Mesenteric fat pad (tissue), 1 donor: ENCODE measurements at regions not wholly inside any gene's neighbourhood (a gene's known extent, or its start where the extent isn't known, plus 50 kb on each side); places are given as distances from the start of the nearest gene placed in this dataset.
A peak's percentile ranks its signal among the peaks of the same experiment; 100 is the strongest.

Experiments used
- DNase-seq: peaks from one replicate; pipeline ENCODE4 v3.0.0-alpha.2; 2020; ENCODE audit warnings: low spot score
- donor health status: DM: yes; HTN: yes; CAD: no.

DNA sequence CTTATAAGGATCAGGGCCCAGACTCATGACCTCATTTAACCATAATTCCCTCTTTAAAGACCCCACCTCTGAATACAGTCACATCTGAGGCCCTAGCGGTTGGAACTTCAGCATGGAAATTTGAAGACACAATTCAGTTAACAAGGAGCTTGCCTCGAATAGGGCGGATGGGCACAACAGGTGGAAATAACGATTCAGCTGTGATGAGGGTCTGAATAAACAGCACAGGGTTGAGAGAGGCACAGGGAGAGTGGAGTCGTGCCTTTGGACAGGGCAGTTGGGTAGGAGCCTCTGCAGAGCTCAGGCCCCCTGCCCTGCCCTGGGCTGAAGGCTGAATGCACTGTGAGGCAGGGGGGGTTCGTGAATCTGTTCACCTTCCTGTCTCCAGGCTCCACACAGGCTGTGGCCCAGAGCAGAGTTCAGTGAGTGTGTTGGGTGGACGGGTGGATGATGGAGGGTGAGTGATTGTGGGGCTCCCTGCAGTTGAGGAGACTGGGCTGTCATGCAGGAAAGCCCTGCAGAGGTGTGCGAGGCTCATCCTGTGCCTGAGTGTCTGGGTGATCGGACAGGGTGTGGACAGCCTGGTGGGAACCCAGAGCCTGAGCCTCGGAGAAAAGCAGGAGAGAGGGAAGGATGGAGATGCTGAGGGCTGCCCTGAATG, 243.1 kb downstream of the FOXD2 start:
- peak; percentile 47 for DNase-seq

DNA sequence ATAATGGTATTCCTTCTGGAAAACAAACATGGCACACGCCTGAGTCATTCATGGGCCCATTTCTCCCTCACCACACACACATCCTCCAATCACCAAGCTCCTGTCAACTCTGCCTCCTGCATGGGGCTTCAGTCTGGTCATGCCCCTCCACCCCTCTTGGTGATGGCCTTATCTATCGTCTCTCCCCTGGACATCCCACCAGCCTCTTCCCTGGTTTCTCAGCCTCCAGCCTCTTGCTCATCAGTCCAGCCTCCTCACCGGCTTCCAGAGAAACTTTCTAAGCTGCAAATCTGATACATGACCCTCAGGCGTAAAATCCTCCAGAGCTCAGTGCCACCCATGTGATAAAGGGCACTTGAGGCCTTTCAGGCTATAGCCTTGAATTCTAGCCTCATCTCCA, 243.9 kb downstream of the FOXD2 start:
- DNase-seq: peak; percentile 47

- DNase-seq: peak; percentile 41
Observed at GRCh38 chr1:47682198-47682597, 244.4 kb downstream of the FOXD2 start.

GRCh38 chr1:47682786-47683350, 245.0 kb downstream of the FOXD2 start:
- peak; percentile 39 for DNase-seq

- peak; percentile 12 for DNase-seq
Observed at GRCh38 chr1:47683401-47683800, 245.6 kb downstream of the FOXD2 start.

GRCh38 chr1:47684518-47684917, 246.7 kb downstream of the FOXD2 start:
- no peak for DNase-seq

DNA sequence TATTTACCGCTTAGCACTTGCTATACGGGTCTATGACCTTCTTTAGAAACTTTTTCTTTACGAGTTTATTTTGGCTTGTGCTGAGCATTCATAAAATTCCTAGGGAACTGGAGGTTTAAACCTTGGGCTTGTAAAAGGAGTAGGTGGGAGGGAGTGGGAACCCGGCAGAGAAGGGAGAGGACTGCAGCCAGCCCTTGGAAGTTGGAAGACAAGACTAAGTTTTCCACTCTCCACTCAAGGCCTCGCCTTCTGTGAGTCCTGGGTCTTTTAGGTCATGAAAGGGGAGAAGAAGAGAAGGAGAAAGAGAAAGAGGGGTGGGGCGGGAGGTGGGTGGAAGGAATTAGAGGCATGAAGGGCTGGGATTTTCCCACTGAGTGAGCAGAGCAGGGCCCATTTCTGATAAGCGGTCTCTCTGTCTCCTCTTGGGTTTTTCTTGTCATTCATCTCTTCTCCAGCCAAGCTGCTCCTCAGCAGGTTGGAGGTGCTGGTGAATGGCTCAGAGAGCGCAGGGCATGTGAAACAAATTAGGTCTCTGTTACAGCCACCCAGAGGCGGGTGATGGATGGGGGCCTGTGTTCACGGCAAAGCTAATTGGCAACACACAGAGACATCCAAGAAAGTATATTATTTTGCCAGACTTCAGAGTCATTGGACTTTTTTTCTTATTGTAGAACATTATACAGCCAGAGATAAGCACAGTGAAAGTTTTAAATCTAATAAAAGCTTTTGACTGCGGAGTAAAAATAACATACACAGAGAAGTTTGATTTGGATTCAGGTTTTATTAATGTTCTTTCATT, 247.3 kb downstream of the FOXD2 start:
- peak; percentile 53 for DNase-seq

- DNase-seq: no peak
Observed at GRCh38 chr1:47685763-47686066, 247.9 kb downstream of the FOXD2 start.

- peak; percentile 67 for DNase-seq
Observed at GRCh38 chr1:47686731-47687630, 249.1 kb downstream of the FOXD2 start.

DNA sequence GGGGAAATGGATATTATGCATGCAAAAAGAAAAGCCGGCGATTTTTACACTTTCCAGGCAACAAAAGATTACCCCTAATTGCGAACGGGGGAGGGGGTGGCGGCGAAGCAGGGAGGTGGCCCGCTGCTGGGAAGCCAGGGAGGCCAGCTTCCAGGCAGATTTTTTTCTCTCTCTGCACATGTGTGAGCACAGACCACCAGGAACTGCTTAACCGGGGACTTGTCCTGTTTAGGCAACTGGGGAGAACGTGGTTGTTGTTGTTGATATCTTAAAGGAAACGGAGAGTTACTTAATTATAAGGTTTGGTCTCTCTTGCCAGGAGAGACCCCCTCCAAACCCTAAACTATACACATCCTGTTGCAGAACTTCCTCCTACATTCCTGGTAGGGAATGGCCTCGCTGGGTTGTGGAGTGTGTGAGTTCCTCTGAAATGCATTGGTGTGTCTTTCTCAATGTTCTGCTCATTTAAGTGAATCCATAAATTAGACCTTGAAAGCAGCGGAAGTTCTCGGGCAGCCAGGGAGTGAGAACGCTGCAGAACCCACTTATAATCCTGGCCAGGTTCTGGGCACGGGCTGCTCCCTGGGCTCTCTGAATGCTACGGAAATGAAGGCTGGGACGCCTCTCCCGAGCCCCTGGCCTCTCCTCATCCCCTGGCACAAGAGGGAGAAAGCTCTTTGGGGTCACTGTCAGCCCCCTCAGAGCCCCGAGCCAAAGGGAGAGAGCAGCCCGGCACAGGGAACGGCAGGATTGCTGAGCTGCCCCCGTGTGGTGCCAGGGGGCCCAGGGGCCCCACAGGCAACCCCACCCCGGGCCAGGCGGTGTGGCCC, 250.0 kb downstream of the FOXD2 start:
- DNase-seq: peak; percentile 49

GRCh38 chr1:47688461-47689296, 250.8 kb downstream of the FOXD2 start:
- peak; percentile 30 for DNase-seq

DNA sequence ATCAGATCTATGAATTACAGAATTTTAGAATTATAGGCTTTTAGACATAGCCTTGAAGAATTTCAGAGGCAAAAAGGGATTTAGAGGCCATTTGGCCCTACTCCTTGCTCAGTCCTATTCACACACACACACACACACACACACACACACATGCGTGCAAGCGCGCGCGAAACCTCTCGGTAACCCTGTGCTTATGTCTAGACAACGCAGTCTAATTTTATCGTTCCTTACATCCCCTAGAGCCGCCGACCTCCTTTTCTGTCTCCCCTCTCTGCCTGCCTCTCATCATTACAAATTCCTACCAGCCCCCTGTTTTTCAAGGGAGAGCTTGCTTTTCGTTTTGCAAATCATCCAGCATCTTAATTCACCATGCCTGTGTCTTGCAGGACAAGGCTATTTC, 252.1 kb downstream of the FOXD2 start:
- peak; percentile 20 for DNase-seq

GRCh38 chr1:47690341-47691250, 252.8 kb downstream of the FOXD2 start:
- peak; percentile 55 for DNase-seq

- DNase-seq: peak; percentile 1
Observed at GRCh38 chr1:47691293-47691692, 253.4 kb downstream of the FOXD2 start.

DNA sequence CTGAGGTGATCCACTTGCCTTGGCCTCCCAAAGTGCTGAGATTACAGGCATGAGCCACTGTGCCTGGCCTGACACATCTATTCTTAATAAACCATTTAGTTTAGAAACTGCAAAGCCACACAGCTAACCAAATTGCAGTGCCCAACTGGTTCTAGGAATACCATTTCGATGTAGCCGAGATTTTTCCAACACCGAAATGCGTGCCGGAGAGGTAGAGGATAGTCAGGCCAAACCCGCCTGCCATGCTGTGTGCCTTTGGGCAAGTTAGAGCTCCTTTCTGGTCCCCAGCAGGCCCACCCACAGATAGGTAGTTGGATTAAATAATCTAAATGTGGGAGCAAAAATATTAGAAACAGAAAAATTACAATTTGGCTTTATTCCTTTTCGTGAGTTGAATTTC, 254.4 kb downstream of the FOXD2 start:
- peak; percentile 51 for DNase-seq

- DNase-seq: no peak
Observed at GRCh38 chr1:47693115-47693514, 255.3 kb downstream of the FOXD2 start.

DNA sequence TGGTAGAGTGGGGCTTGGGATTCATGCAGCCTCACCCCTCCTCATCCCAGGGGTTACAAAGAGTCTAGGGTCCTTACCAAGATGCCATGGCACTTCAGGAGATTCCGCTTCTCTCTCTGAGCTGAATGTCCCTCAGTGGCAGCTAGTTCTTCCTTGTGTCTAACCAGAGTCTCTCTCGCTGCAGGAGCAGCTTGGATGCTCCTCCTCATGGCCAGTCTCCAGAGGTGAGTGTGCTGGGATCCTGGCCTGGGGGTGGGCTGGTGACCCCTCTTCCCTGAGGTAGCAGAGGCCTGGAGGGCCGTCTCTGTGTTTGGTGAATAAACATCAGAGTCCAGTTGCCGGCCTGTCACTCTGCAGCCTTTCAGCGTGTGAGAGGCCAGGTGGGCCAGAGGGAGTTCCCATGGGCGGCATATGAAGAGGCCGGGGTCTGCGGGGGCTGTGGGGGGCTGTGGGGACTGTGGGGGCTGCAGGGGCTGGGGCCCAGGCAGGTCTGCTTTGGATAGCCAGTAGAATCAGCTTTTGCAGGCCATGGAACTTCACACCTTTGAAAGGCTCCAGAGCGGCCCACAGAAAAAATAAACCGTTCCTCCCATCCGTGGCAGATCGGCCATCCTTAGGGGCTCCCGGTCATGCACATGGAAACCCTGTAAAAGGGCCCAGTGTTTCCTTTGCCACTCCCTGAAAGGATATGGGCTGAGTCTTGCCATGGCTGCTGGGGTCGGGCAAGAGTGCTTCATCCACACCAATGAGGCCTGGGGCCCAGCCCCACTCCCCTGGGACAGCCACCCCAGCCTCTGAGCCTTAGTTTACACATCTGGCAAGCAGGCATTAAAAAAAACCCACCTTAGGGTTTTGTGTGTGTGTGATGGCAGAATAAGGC, 256.4 kb downstream of the FOXD2 start:
- peak; percentile 68 for DNase-seq

- DNase-seq: no peak
Observed at GRCh38 chr1:47696404-47696736, 258.5 kb downstream of the FOXD2 start.
